ENCODE measurements at regions not wholly inside any gene's neighbourhood (a gene's known extent, or its start where the extent isn't known, plus 50 kb on each side); places are given as distances from the start of the nearest gene placed in this dataset.
A peak's percentile ranks its signal among the peaks of the same experiment; 100 is the strongest.

DNA sequence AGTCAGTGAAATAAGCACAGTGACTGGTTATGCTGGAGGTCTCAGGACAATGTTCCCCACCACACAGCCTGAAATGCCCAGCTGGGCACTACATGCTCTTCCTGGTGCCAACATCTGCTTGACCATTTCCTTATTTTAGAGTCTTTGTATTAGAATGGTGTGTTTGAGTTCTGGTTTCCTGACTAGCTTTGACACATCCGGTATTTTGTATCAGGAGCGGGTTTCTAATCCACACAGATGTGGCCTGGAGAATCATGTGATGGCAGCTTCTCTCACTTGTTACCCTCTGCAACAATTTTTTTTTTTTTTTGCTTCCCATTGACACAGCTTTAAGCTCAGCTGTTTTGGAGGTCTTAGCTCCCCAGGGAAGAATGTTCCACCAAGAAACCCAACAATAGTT is 164.5 kb upstream of the CST7 start:
- DNase-seq (ENCODE audit: low read depth): no peak
- TF ChIP-seq, protein P1, sequence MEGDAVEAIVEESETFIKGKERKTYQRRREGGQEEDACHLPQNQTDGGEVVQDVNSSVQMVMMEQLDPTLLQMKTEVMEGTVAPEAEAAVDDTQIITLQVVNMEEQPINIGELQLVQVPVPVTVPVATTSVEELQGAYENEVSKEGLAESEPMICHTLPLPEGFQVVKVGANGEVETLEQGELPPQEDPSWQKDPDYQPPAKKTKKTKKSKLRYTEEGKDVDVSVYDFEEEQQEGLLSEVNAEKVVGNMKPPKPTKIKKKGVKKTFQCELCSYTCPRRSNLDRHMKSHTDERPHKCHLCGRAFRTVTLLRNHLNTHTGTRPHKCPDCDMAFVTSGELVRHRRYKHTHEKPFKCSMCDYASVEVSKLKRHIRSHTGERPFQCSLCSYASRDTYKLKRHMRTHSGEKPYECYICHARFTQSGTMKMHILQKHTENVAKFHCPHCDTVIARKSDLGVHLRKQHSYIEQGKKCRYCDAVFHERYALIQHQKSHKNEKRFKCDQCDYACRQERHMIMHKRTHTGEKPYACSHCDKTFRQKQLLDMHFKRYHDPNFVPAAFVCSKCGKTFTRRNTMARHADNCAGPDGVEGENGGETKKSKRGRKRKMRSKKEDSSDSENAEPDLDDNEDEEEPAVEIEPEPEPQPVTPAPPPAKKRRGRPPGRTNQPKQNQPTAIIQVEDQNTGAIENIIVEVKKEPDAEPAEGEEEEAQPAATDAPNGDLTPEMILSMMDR (conservative IDR thresholded peaks at IDR 0.05; ENCODE audit: low read depth, low read length): no peak

DNA sequence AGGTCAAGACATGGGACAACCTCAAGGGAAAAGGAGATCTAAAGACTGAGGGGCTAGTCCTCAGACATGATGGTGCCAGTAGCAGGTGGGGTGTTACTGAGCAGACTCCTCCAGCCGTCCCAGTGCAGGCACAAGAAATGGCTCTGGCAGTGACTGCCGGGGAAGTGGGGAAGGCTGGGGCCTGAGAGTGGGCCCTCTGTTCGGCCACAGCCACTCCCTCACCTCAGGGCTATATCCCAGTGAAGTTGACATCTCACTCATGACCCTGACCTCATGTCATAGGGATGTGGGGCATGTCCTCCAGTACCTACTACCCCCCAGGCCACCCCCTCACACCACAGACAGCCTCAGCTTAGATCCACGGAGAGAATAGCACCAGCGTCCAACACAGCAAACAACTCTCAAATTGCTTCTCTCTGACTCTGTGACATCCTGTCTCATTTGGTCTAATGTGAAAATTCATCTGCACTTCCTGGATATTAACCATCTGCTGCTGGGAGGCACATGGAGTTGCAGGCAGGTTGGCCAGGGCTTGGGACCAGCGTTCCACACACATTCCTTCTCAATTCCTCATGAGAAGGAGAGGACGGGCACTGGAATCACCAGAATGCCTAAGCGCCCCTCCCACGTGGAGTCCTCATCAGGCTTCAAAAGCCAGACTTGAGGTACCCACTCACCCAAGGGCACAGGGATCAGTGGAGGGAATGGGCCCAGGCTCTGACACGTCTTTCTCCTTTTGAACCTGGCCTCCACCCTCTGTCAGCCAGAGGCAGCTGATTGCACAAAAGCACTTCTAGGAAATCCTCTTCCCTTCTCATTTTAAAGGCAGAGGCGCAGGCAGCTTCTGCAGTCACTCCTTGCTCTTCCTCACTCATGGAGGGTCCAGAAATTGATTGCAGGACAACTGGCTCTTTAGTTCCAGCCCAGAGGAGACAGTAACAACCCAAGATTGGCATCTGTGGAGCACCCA is 163.6 kb upstream of the CST7 start:
- DNase-seq (ENCODE audit: low read depth): peak; percentile 43

More for the DNA sequence above, 164.5 kb upstream of the CST7 start:
- no peak overlapping the region for H3K4me3 ChIP-seq (ENCODE audit: low read depth, low read length)

DNA sequence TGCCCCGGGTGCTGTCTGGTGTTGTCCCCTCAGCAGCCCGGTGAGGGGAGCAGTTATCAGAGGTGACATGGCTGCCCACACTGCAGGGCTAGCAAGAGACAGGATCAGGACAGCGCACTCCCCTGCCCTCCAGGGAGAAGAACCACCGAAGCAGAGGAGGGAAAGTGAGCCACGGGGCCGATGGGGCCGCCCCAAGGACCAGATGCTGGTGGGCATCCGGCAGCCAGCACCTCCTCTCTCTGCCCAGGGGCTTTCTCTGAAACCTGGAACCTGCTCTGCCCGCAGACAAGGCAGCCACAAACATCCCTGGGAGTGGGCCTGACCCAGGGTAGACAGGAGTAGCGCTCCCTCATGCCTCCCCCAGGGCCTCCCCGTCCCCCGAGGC is 163.0 kb upstream of the CST7 start:
- DNase-seq (ENCODE audit: low read depth): no peak
- no peak overlapping the region for H3K4me3 ChIP-seq (ENCODE audit: low read depth, low read length)
- TF ChIP-seq, protein P1 (conservative IDR thresholded peaks at IDR 0.05; ENCODE audit: low read depth, low read length): no peak

More for the DNA sequence above, 163.6 kb upstream of the CST7 start:
- H3K4me3 ChIP-seq (ENCODE audit: low read depth, low read length): no peak overlapping the region
- TF ChIP-seq, protein P1 (conservative IDR thresholded peaks at IDR 0.05; ENCODE audit: low read depth, low read length): no peak

DNA sequence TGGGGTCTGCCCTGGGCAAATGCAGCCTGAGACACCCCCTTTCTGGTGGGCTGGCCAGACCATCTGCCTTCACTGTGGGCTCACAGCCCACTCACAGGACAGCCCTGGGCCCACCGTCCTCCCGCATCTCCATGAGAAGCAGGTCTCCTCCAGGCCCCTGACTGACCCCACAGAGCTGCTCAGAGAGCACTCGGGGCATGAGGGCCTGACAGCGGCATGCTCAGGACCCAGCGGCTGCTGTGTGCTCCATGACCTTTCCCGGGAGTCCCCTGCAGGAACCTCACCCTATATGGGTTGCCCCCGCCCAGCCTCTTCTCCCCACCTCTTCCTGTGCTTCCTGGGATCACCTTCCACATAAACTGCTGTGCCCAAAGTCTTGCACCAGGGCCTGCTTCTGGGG is 162.4 kb upstream of the CST7 start:
- TF ChIP-seq, protein P1 (conservative IDR thresholded peaks at IDR 0.05; ENCODE audit: low read depth, low read length): no peak
- H3K4me3 ChIP-seq (ENCODE audit: low read depth, low read length): no peak overlapping the region
- no peak for DNase-seq (ENCODE audit: low read depth)

DNA sequence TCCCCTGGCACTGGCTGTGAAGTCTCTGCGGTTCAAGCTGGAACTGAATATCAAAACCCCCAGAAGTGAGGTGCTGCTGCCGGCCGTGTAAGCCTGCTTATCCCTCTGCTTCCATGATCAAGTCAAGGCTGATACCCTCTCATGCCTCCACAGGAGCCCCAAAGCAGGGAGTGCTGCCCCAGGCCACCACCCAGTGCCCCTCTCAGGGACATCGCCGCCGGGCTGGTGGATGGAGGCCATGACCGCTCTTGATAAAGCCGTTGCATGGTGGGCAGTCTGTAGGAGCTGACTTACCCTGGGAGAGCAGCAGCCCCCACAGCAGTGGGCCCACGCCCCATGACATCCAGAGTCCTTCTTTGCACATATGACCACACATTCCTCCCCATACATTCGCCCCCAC is 162.0 kb upstream of the CST7 start:
- TF ChIP-seq, protein P1 (conservative IDR thresholded peaks at IDR 0.05; ENCODE audit: low read depth, low read length): no peak
- H3K4me3 ChIP-seq (ENCODE audit: low read depth, low read length): no peak overlapping the region
- no peak for DNase-seq (ENCODE audit: low read depth)

DNA sequence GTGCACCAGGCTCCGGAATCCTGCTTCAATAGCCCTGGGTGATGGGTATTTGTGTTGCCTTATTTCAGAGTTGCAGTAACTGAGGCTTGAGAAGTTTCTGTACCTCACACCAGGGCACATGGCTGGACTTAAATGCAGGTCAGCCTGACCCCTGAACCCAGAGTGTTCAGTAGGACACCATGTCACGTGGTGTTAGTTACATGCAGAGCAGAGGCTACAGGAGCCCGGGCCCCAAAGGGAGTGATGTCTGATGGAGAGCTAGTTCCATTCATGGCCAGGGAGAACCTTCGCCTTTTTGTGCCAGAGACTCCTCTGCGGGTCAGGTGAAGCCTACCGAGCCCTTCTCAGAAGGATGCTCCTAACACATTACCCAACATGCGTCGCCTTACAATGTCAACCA is 161.4 kb upstream of the CST7 start:
- TF ChIP-seq, protein P1 (conservative IDR thresholded peaks at IDR 0.05; ENCODE audit: low read depth, low read length): no peak
- DNase-seq (ENCODE audit: low read depth): no peak

DNA sequence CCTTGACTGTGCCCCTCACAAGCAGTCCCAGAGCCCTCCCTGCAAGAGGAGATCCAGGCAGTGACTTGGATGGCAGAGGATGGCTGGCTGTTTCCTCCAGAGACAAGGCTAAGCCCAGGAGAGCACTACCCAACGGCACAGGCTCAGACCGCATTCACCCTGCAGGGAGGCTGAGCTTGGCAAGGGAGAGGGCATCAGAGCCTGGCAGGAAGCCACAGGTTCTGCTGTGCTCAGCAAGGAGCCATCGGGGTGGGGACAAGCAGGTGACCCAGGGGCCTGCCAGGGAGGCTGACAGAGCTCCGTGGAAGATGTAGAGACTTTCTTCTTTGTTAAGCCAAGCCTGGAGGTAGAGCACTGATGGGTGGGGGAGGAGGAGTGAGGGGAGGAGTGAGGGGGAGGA is 159.2 kb upstream of the CST7 start:
- no peak overlapping the region for H3K4me3 ChIP-seq (ENCODE audit: low read depth, low read length)
- DNase-seq (ENCODE audit: low read depth): no peak
- TF ChIP-seq, protein P1 (conservative IDR thresholded peaks at IDR 0.05; ENCODE audit: low read depth, low read length): no peak

More for the DNA sequence above, 161.4 kb upstream of the CST7 start:
- H3K4me3 ChIP-seq (ENCODE audit: low read depth, low read length): no peak overlapping the region

All from epithelial cell of proximal tubule (primary cell).